ENCODE measurements at regions not wholly inside any gene's neighbourhood (a gene's known extent, or its start where the extent isn't known, plus 50 kb on each side); places are given as distances from the start of the nearest gene placed in this dataset.

GRCh38 chr1:60746278-60746791 lies 336.0 kb upstream of the NFIA start:
- no peaks in the 10 kb centered on the region for H3K9me3 Mint-ChIP-seq
- no peak for ATAC-seq (replicated peaks in 1 of 4)
- POLR2A ChIA-PET: interaction anchor here in 1 of 2 donors (0.7 kb wide), 1 partner anchor 708 kb away, joined by 3 read pairs; no protein-coding TSS in a partner anchor

GRCh38 chr1:60745484-60745883 lies 336.9 kb upstream of the NFIA start:
- H3K27me3 ChIP-seq (replicated peaks in 1 of 2; ENCODE audit: control insufficient read depth in 2 of 2, extremely low read depth in 1 of 2, insufficient read depth in 2 of 2, low read length in 1 of 2): no peaks in the 10 kb centered on the region
- Mint-ChIP-seq H3K36me3 (no peaks in the 10 kb centered on the region), H3K9me3 (no peaks in the 10 kb centered on the region), H3K27me3 (no peaks in the 10 kb centered on the region), H3K27ac (no peak overlapping the region), H3K4me1 (no peaks in the 10 kb centered on the region), H3K4me3 (no peak overlapping the region)
- H3K4me3 ChIP-seq (ENCODE audit: control insufficient read depth in 1 of 2, extremely low read depth in 1 of 2, low read length in 1 of 2): no peak overlapping the region
- WGBS (ENCODE audit: insufficient coverage): 71% methylated on average over 1 of the region's 2 CpGs
- H3K27ac ChIP-seq (ENCODE audit: low read length): no peak overlapping the region
- ChIA-PET POLR2A (interaction anchor here in 1 of 2 donors (0.7 kb wide), 1 partner anchor 708 kb away, joined by 3 read pairs; no protein-coding TSS in a partner anchor), CTCF (no interaction called here)
- DNase-seq (no peak), ATAC-seq (replicated peaks in 1 of 4) (no peak)
- H3K4me1 ChIP-seq (ENCODE audit: control insufficient read depth in 1 of 2, extremely low read depth in 1 of 2, insufficient read depth in 2 of 2, low read length in 2 of 2): no peaks in the 10 kb centered on the region
- H3K9me3 ChIP-seq: no peaks in the 10 kb centered on the region
- H3K36me3 ChIP-seq (ENCODE audit: control insufficient read depth in 2 of 2, extremely low read depth in 1 of 2, insufficient read depth in 1 of 2, low read length in 1 of 2): no peaks in the 10 kb centered on the region

More at GRCh38 chr1:60746278-60746791, 336.0 kb upstream of the NFIA start:
- peaks cover 0 to 4% of the 10 kb centered on the region in 2 donors for H3K27me3 Mint-ChIP-seq
- H3K4me3 Mint-ChIP-seq: no peak overlapping the region
- no peak overlapping the region for H3K27ac Mint-ChIP-seq
- no peaks in the 10 kb centered on the region for H3K4me1 ChIP-seq (ENCODE audit: control insufficient read depth in 1 of 2, extremely low read depth in 1 of 2, insufficient read depth in 2 of 2, low read length in 2 of 2)
- H3K36me3 Mint-ChIP-seq: no peaks in the 10 kb centered on the region
- 87% methylated on average over 9 of the region's 13 CpGs for WGBS (ENCODE audit: insufficient coverage)
- no peak overlapping the region for H3K4me3 ChIP-seq (ENCODE audit: control insufficient read depth in 1 of 2, extremely low read depth in 1 of 2, low read length in 1 of 2)
- H3K27me3 ChIP-seq (replicated peaks in 1 of 2; ENCODE audit: control insufficient read depth in 2 of 2, extremely low read depth in 1 of 2, insufficient read depth in 2 of 2, low read length in 1 of 2): no peaks in the 10 kb centered on the region
- no peaks in the 10 kb centered on the region for H3K9me3 ChIP-seq
- no peaks in the 10 kb centered on the region for H3K4me1 Mint-ChIP-seq
- CTCF ChIA-PET: no interaction called here
- DNase-seq: no peak
- no peaks in the 10 kb centered on the region for H3K36me3 ChIP-seq (ENCODE audit: control insufficient read depth in 2 of 2, extremely low read depth in 1 of 2, insufficient read depth in 1 of 2, low read length in 1 of 2)
- H3K27ac ChIP-seq (ENCODE audit: low read length): no peak overlapping the region

- ATAC-seq (replicated peaks in 1 of 4): no peak
- Mint-ChIP-seq H3K4me1 (no peaks in the 10 kb centered on the region), H3K27me3 (no peaks in the 10 kb centered on the region), H3K36me3 (no peaks in the 10 kb centered on the region), H3K4me3 (no peak overlapping the region), H3K27ac (no peak overlapping the region), H3K9me3 (no peaks in the 10 kb centered on the region)
- ChIA-PET CTCF (no interaction called here), POLR2A (no interaction called here)
- DNase-seq: no peak
- H3K36me3 ChIP-seq (ENCODE audit: control insufficient read depth in 2 of 2, extremely low read depth in 1 of 2, insufficient read depth in 1 of 2, low read length in 1 of 2): no peaks in the 10 kb centered on the region
- H3K9me3 ChIP-seq: no peaks in the 10 kb centered on the region
- H3K4me1 ChIP-seq (ENCODE audit: control insufficient read depth in 1 of 2, extremely low read depth in 1 of 2, insufficient read depth in 2 of 2, low read length in 2 of 2): no peaks in the 10 kb centered on the region
- 95% methylated on average over 3 of the region's 4 CpGs for WGBS (ENCODE audit: insufficient coverage)
- H3K27me3 ChIP-seq (replicated peaks in 1 of 2; ENCODE audit: control insufficient read depth in 2 of 2, extremely low read depth in 1 of 2, insufficient read depth in 2 of 2, low read length in 1 of 2): no peaks in the 10 kb centered on the region
- H3K4me3 ChIP-seq (ENCODE audit: control insufficient read depth in 1 of 2, extremely low read depth in 1 of 2, low read length in 1 of 2): no peak overlapping the region
- no peak overlapping the region for H3K27ac ChIP-seq (ENCODE audit: low read length)
Measured at GRCh38 chr1:60742339-60742738, 340.0 kb upstream of the NFIA start.

DNA sequence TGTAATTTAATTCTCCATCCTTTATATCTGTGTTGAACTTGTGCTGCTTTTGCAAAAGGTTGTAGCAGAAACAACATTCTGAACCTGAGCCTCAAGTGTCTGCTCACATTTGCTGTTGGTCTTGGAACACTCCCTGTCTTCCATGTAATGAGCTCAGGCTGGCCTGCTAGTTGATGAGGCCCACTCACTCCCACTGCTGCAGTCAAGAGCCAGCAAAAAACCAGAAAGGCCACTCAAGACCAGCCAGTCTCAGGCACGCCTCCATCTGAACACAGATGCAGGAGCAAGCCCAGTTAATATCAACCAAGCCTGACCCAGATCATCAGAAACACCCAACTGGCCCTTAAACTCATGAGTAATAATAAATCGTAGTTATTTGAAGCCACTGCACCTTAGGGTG lies 342.2 kb upstream of the NFIA start:
- Mint-ChIP-seq H3K4me1 (no peaks in the 10 kb centered on the region), H3K4me3 (no peak overlapping the region), H3K27ac (no peak overlapping the region), H3K27me3 (no peaks in the 10 kb centered on the region), H3K9me3 (no peaks in the 10 kb centered on the region), H3K36me3 (no peaks in the 10 kb centered on the region)
- Histone ChIP-seq H3K36me3 (ENCODE audit: control insufficient read depth in 2 of 2, extremely low read depth in 1 of 2, insufficient read depth in 1 of 2, low read length in 1 of 2) (no peaks in the 10 kb centered on the region), H3K27me3 (replicated peaks in 1 of 2; ENCODE audit: control insufficient read depth in 2 of 2, extremely low read depth in 1 of 2, insufficient read depth in 2 of 2, low read length in 1 of 2) (no peaks in the 10 kb centered on the region), H3K4me1 (ENCODE audit: control insufficient read depth in 1 of 2, extremely low read depth in 1 of 2, insufficient read depth in 2 of 2, low read length in 2 of 2) (no peaks in the 10 kb centered on the region), H3K9me3 (no peaks in the 10 kb centered on the region), H3K4me3 (ENCODE audit: control insufficient read depth in 1 of 2, extremely low read depth in 1 of 2, low read length in 1 of 2) (no peak overlapping the region), H3K27ac (ENCODE audit: low read length) (no peak overlapping the region)
- CTCF ChIA-PET: no interaction called here
- DNase-seq: no peak
- WGBS (ENCODE audit: insufficient coverage): no CpG with 5 or more reads among the region's 2 CpGs
- POLR2A ChIA-PET: no interaction called here
- ATAC-seq (replicated peaks in 1 of 4): no peak

GRCh38 chr1:60739729-60740128 lies 342.6 kb upstream of the NFIA start:
- H3K27me3 ChIP-seq (replicated peaks in 1 of 2; ENCODE audit: control insufficient read depth in 2 of 2, extremely low read depth in 1 of 2, insufficient read depth in 2 of 2, low read length in 1 of 2): no peaks in the 10 kb centered on the region
- Mint-ChIP-seq H3K9me3 (no peaks in the 10 kb centered on the region), H3K36me3 (no peaks in the 10 kb centered on the region), H3K27ac (no peak overlapping the region), H3K4me1 (no peaks in the 10 kb centered on the region), H3K4me3 (no peak overlapping the region), H3K27me3 (no peaks in the 10 kb centered on the region)
- no peak for ATAC-seq (replicated peaks in 1 of 4)
- H3K36me3 ChIP-seq (ENCODE audit: control insufficient read depth in 2 of 2, extremely low read depth in 1 of 2, insufficient read depth in 1 of 2, low read length in 1 of 2): no peaks in the 10 kb centered on the region
- CTCF ChIA-PET: interaction anchor here in 1 of 2 donors (0.5 kb wide), 1 partner anchor 350 kb away, joined by 5 read pairs; no protein-coding TSS in a partner anchor
- POLR2A ChIA-PET: no interaction called here
- H3K4me3 ChIP-seq (ENCODE audit: control insufficient read depth in 1 of 2, extremely low read depth in 1 of 2, low read length in 1 of 2): no peak overlapping the region
- H3K9me3 ChIP-seq: no peaks in the 10 kb centered on the region
- no peak overlapping the region for H3K27ac ChIP-seq (ENCODE audit: low read length)
- no peak for DNase-seq
- H3K4me1 ChIP-seq (ENCODE audit: control insufficient read depth in 1 of 2, extremely low read depth in 1 of 2, insufficient read depth in 2 of 2, low read length in 2 of 2): no peaks in the 10 kb centered on the region

DNA sequence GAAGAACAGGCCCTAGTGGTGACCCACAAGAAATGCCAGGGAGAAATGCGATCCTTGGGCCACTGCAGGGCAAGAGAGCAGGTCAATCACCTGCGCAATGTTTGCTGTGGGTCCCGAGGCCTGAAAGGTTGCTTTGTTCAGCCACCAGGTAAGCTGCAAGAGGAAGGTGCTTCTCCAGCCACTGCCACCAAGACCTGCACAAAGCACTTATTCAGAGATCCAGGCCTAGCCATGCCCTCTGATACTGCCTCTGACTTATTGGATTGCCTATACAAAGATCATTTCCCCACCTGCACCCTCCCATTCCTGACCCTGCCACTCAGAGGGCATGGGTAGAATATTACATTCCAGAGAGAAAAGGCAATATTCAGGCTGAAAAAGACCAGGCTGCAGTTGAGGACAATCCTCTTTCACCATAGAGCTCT lies 349.4 kb upstream of the NFIA start:
- ATAC-seq (replicated peaks in 1 of 4) (no peak), DNase-seq (no peak)
- 92% methylated on average over 2 of the region's 3 CpGs for WGBS (ENCODE audit: insufficient coverage)
- no peak overlapping the region for H3K4me3 Mint-ChIP-seq
- H3K27me3 ChIP-seq (replicated peaks in 1 of 2; ENCODE audit: control insufficient read depth in 2 of 2, extremely low read depth in 1 of 2, insufficient read depth in 2 of 2, low read length in 1 of 2): no peaks in the 10 kb centered on the region
- H3K36me3 ChIP-seq (ENCODE audit: control insufficient read depth in 2 of 2, extremely low read depth in 1 of 2, insufficient read depth in 1 of 2, low read length in 1 of 2): no peaks in the 10 kb centered on the region
- H3K4me1 ChIP-seq (ENCODE audit: control insufficient read depth in 1 of 2, extremely low read depth in 1 of 2, insufficient read depth in 2 of 2, low read length in 2 of 2): no peaks in the 10 kb centered on the region
- no peak overlapping the region for H3K27ac Mint-ChIP-seq
- no peaks in the 10 kb centered on the region for H3K4me1 Mint-ChIP-seq
- H3K4me3 ChIP-seq (ENCODE audit: control insufficient read depth in 1 of 2, extremely low read depth in 1 of 2, low read length in 1 of 2): no peak overlapping the region
- no peak overlapping the region for H3K27ac ChIP-seq (ENCODE audit: low read length)
- H3K9me3 ChIP-seq: no peaks in the 10 kb centered on the region
- CTCF ChIA-PET: no interaction called here
- POLR2A ChIA-PET: no interaction called here
- no peaks in the 10 kb centered on the region for H3K9me3 Mint-ChIP-seq
- no peaks in the 10 kb centered on the region for H3K36me3 Mint-ChIP-seq
- peaks cover 0 to 6% of the 10 kb centered on the region in 2 donors for H3K27me3 Mint-ChIP-seq

DNA sequence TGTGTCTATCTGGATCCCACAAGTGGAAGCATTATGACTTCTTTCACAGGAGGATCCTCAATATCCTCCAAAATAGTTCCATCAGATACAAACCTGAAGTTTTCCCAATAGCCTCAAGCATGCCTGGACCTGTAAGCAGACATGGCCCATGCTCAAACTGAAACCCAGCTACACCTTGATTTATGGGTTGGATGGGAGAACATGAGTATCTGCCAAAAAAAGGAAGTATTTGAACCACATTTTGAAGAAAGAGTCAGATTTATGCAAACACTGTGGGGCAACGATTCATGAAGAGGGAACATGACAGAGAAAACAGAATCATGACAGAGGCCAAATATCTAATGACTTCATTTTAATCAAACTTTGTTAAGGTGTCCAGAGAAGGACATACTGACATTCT lies 351.0 kb upstream of the NFIA start:
- H3K4me1 ChIP-seq (ENCODE audit: control insufficient read depth in 1 of 2, extremely low read depth in 1 of 2, insufficient read depth in 2 of 2, low read length in 2 of 2): no peaks in the 10 kb centered on the region
- no peak for DNase-seq
- no peak overlapping the region for H3K27ac ChIP-seq (ENCODE audit: low read length)
- Mint-ChIP-seq H3K4me1 (no peaks in the 10 kb centered on the region), H3K36me3 (no peaks in the 10 kb centered on the region), H3K9me3 (no peaks in the 10 kb centered on the region), H3K27ac (no peak overlapping the region), H3K27me3 (peaks cover 0 to 6% of the 10 kb centered on the region in 2 donors), H3K4me3 (no peak overlapping the region)
- ATAC-seq (replicated peaks in 1 of 4): no peak
- H3K27me3 ChIP-seq (replicated peaks in 1 of 2; ENCODE audit: control insufficient read depth in 2 of 2, extremely low read depth in 1 of 2, insufficient read depth in 2 of 2, low read length in 1 of 2): no peaks in the 10 kb centered on the region
- no peaks in the 10 kb centered on the region for H3K9me3 ChIP-seq
- no peak overlapping the region for H3K4me3 ChIP-seq (ENCODE audit: control insufficient read depth in 1 of 2, extremely low read depth in 1 of 2, low read length in 1 of 2)
- ChIA-PET POLR2A (interaction anchor here in 1 of 2 donors (0.5 kb wide), 1 partner anchor 245 kb away, joined by 4 read pairs; no protein-coding TSS in a partner anchor), CTCF (no interaction called here)
- H3K36me3 ChIP-seq (ENCODE audit: control insufficient read depth in 2 of 2, extremely low read depth in 1 of 2, insufficient read depth in 1 of 2, low read length in 1 of 2): no peaks in the 10 kb centered on the region
- no CpG with 5 or more reads among the region's 1 CpG for WGBS (ENCODE audit: insufficient coverage)
